SJSA1 (cell line): ENCODE measurements at regions not wholly inside any gene's neighbourhood (a gene's known extent, or its start where the extent isn't known, plus 50 kb on each side); places are given as distances from the start of the nearest gene placed in this dataset.
"Not testable (repeated sequence)": the region's sequence is repeated elsewhere in the genome, so short reads cannot be mapped to it uniquely, and the experiment has no call there.

Experiments used
- DNase-seq, 2 experiments: peaks; one replicate each; pipeline ENCODE4 v3.0.0-alpha.2; 2015 to 2020; ENCODE audit warnings: low spot score in 2 of 2, low read depth in 1 of 2
- H3K27ac ChIP-seq: fragments of 250-450 bp; sonication (Bioruptor Pico); 2 replicates; pipeline ENCODE4 v1.5.1; 2020; ENCODE audit warnings: mild to moderate bottlenecking, moderate library complexity
- H3K27me3 ChIP-seq: fragments of 250-450 bp; sonication (Bioruptor Pico); replicated peaks from 2 replicates; pipeline ENCODE4 v1.5.1; 2020; ENCODE audit warnings: mild to moderate bottlenecking, moderate library complexity
- H3K36me3 ChIP-seq: fragments of 250-450 bp; sonication (Bioruptor Pico); 2 replicates; pipeline ENCODE4 v1.5.1; 2020; ENCODE audit warnings: mild to moderate bottlenecking
- H3K4me1 ChIP-seq: fragments of 250-450 bp; sonication (Bioruptor Pico); replicated peaks from 2 replicates; pipeline ENCODE4 v1.6.1; 2021; ENCODE audit warnings: mild to moderate bottlenecking
- H3K4me3 ChIP-seq: fragments of 250-450 bp; sonication (Bioruptor Pico); 2 replicates; pipeline ENCODE4 v1.5.1; 2020; ENCODE audit warnings: mild to moderate bottlenecking
- H3K9me3 ChIP-seq: fragments of 250-450 bp; sonication (Bioruptor Pico); replicated peaks from 2 replicates; pipeline ENCODE4 v1.5.1; 2020; ENCODE audit warnings: mild to moderate bottlenecking

DNA sequence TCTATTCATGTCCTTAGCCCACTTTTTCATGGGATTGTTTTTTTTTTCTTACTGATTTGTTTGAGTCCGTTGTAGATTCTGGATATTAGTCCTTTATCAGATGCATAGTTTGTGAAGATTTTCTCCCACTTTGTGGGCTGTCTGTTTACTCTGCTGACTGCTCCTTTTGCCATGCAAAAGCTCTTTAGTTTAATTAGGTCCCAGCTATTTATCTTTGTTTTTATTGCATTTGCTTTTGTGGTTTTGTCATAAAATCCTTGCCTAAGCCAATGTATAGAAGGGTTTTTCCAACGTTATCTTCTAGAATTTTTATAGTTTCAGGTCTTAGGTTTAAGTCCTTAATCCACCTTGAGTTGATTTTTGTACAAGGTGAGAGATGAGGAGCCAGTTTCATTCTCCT lies 358.9 kb downstream of the ADAMTS20 start:
- not testable (repeated sequence) for DNase-seq, H3K36me3 ChIP-seq, H3K27me3 ChIP-seq, H3K27ac ChIP-seq, H3K9me3 ChIP-seq, H3K4me3 ChIP-seq, H3K4me1 ChIP-seq

DNA sequence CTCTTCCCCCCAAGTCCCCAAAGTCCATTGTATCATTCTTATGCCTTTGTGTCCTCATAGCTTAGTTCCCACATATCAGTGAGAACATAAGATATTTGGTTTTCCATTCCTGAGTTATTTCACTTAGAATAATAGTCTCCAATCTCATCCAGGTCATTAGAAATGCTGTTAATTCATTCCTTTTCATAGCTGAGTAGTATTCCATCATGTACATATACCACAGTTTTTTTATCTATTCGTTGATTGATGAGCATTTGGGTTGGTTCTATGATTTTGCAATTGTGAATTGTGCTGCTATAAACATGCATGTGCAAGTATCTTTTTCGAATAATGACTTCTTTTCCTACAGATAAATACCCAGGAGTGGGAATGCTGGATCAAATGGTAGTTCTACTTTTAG lies 359.6 kb downstream of the ADAMTS20 start:
- H3K4me3 ChIP-seq, DNase-seq, H3K27me3 ChIP-seq, H3K27ac ChIP-seq, H3K9me3 ChIP-seq, H3K36me3 ChIP-seq, H3K4me1 ChIP-seq: not testable (repeated sequence)

DNA sequence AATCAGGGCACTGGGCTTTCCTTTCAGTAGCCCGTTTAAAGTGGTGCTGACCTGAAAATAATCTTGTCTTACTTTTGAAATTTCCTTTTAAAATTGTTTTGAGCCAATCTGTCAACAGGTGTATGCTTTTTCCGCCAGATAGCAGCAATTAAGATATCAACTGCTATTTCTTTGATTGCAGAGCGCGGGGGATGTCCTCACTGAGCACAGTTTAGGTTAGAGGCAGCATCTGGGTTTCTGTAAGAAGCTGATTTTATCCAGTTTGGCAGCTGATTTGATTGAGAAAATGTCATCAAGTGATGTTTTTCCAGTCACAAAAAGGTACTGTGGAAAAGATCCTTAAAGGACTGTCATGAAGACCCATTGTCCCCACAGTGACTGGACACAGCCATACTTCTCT lies 371.8 kb downstream of the ADAMTS20 start:
- H3K36me3 ChIP-seq, result no peaks in the 10 kb centered on the region
- H3K9me3 ChIP-seq, result 0 out of 2 replicates have a peak, but pooled peaks cover 4% of the 10 kb centered on the region
- H3K27me3 ChIP-seq, result no peaks in the 10 kb centered on the region

DNA sequence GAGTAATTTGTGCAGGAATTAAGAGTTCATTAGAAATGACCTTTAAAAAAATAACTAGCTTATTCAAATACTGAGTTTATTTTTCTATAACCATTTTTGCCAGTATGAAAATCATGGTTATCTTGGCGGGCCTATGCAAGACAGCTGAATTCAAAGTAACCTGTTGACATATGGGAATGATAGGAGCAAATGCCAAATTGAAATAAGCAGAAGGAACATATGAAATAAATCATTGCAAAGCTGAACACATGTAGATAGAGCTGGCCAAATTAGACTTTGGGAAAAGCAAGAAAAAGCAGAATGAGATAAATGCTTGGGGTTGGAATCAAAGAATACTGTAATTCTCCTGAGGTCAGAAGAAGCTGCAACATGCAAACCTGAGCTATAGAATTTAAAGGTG lies 372.5 kb downstream of the ADAMTS20 start:
- Histone ChIP-seq H3K27ac (no peak overlapping the region), H3K27me3 (no peaks in the 10 kb centered on the region), H3K9me3 (0 out of 2 replicates have a peak, but pooled peaks cover 4% of the 10 kb centered on the region), H3K4me3 (no peak overlapping the region), H3K4me1 (no peaks in the 10 kb centered on the region), H3K36me3 (no peaks in the 10 kb centered on the region)
- DNase-seq, result no peak

More for the DNA sequence above, 371.8 kb downstream of the ADAMTS20 start:
- no peak for DNase-seq
- H3K27ac ChIP-seq, result no peak overlapping the region
- no peak overlapping the region for H3K4me3 ChIP-seq
- no peaks in the 10 kb centered on the region for H3K4me1 ChIP-seq

DNA sequence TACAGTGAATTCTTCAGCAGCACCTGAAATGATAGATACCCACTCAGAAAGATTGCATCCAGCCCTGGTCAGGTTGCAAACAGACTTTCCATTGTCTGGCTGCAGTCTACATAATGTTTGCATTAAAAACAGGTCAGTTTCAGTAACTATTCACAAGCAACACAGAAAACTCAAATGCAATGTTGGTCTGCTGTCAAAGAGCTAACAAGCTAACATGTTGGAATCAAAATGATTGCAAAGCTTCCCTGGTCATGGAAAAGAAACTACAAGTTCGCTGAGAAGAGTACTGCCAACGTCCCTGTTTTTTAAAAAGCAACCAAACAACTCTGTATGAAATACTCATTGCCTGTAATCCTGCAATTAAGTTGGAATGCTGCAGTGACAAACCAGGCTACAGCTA lies 374.7 kb downstream of the ADAMTS20 start:
- Histone ChIP-seq H3K9me3 (no peaks in the 10 kb centered on the region), H3K27me3 (no peaks in the 10 kb centered on the region), H3K4me3 (no peak overlapping the region), H3K4me1 (no peaks in the 10 kb centered on the region), H3K27ac (no peak overlapping the region), H3K36me3 (no peaks in the 10 kb centered on the region)
- no peak for DNase-seq

DNA sequence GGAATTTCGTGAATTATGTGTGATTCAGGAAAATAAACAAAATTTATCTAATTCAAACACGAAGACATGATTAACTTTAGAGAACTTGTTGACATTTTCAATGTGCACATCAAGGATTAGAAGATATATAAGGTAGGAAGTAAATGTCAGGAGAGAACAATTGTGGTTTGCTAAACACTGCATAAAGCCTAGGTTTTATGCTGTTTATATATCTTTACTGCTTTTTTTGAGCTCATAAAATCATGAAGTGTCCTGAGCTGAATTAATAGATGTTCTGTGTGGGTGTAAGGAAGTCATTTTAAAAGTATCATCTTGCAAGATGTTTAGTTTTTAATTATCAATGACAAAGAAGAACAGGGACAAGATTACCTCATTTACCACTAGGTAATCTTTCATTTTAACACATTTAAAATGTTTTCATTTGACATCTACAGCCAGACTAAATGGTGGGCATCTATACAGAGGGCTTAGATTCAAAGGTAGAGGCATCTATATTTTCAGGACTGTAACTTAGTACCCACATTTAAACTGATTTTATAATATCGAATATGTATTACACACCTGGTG lies 382.8 kb downstream of the ADAMTS20 start:
- Histone ChIP-seq H3K4me3 (no peak overlapping the region), H3K4me1 (no peaks in the 10 kb centered on the region), H3K9me3 (no peaks in the 10 kb centered on the region), H3K27me3 (no peaks in the 10 kb centered on the region), H3K27ac (no peak overlapping the region), H3K36me3 (no peaks in the 10 kb centered on the region)
- DNase-seq, result no peak

DNA sequence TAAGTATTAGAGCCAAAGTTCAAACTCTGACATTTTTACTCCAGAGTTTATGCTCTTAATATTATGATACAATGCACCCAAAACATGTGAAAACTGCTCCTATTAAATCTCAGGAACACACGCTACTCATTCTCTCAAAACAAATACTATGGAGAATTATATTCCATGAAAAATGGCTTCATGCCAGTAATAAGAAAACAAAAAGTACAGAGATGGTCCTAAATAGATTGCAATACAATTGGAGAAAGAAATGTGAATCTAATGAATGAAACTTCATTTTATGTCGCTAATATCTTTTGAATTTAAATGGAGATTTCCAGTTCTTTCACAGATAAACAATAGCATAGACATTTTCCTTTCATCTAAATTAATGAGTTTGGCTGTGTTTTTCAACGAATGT lies 384.3 kb downstream of the ADAMTS20 start:
- no peaks in the 10 kb centered on the region for H3K27me3 ChIP-seq

DNA sequence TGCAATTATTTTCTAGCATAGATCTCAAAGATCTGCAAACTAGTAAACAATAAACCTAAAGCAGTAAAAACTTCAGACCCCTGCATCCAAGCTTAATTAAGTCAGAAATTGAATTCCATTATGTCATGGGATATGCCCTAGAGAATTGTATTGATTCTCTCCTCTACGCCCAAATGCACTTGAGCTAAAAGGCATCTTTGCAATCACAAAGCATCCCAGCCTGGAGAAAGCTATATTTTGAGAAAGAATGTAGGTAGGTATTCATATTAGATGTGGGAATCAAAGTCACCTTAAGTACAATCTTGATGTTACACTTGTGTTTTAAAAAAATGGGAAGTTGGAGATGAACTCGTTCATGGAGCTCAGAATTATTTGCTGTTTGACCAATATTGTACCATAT lies 386.7 kb downstream of the ADAMTS20 start:
- H3K36me3 ChIP-seq, result no peaks in the 10 kb centered on the region
- H3K4me3 ChIP-seq, result no peak overlapping the region
- no peak for DNase-seq
- H3K9me3 ChIP-seq, result no peaks in the 10 kb centered on the region
- no peak overlapping the region for H3K27ac ChIP-seq
- H3K27me3 ChIP-seq, result no peaks in the 10 kb centered on the region
- H3K4me1 ChIP-seq, result no peaks in the 10 kb centered on the region

More for the DNA sequence above, 384.3 kb downstream of the ADAMTS20 start:
- no peak for DNase-seq
- H3K27ac ChIP-seq, result no peak overlapping the region
- H3K36me3 ChIP-seq, result no peaks in the 10 kb centered on the region
- H3K4me1 ChIP-seq, result no peaks in the 10 kb centered on the region
- no peaks in the 10 kb centered on the region for H3K9me3 ChIP-seq
- no peak overlapping the region for H3K4me3 ChIP-seq

DNA sequence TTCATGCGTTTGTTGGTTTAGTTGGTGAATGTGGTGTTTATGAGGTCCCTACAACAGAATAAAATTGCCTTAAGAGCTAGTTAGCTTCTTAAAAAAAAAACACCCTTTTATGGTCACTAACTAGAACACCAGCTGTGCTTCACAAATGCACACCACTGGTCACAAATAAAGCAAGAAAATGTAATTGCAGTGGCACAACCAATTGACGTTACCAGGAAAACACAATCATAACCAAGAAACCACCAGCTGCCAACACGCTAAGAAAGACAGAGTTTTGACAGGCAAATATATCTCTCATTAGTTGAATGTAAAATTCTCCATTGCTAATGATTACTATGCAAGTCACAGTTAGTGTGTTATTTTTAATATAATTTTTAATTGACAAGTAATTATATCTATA lies 389.9 kb downstream of the ADAMTS20 start:
- H3K4me3 ChIP-seq, result no peak overlapping the region
- no peaks in the 10 kb centered on the region for H3K36me3 ChIP-seq
- no peaks in the 10 kb centered on the region for H3K27me3 ChIP-seq
- H3K4me1 ChIP-seq, result no peaks in the 10 kb centered on the region
- H3K9me3 ChIP-seq, result no peaks in the 10 kb centered on the region
- no peak overlapping the region for H3K27ac ChIP-seq
- DNase-seq, result no peak

DNA sequence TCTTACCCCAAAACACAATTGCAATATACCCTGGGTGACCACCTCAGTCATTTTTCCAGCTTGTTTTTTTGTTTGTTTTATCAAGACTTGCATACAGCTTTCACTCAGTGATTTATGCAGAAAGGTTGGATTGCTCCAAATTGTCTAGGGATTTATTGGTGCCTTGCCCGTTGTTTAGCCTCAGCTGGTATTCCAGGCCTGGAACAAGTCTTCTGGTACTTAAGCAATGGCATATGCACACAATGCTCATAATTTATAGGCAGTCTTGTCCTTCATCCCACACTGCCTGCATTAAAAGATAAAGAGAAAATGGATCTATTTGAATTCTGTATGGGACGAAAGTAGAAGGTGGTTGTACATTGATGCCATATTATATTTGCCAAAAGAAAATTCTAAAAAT lies 392.5 kb downstream of the ADAMTS20 start:
- H3K36me3 ChIP-seq, result no peaks in the 10 kb centered on the region
- no peak overlapping the region for H3K27ac ChIP-seq
- DNase-seq, result no peak
- H3K9me3 ChIP-seq, result no peaks in the 10 kb centered on the region
- no peaks in the 10 kb centered on the region for H3K4me1 ChIP-seq
- no peaks in the 10 kb centered on the region; the same call in 1 of the 2 replicates for H3K27me3 ChIP-seq
- H3K4me3 ChIP-seq, result no peak overlapping the region

DNA sequence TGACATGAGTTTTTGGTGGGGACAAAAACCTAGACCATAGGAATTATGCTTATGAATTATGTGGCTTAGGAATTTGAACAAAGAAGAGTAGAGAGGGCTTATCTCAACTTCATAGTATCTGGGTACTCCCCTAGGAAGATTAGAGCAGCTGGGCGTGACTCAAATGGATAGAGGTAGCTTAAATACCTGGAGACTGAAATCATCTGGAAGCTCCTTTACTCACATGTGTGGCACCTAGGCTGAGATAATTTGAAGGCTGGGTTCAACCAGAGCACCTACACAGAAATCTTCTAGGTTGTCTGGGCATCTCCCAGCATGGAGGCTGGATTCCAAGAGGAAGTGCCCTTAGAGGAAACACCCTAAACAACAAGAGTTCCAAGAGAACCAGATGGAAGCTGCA lies 393.9 kb downstream of the ADAMTS20 start:
- Histone ChIP-seq H3K4me3 (no peak overlapping the region), H3K9me3 (no peaks in the 10 kb centered on the region), H3K27ac (no peak overlapping the region), H3K36me3 (no peaks in the 10 kb centered on the region), H3K27me3 (no peaks in the 10 kb centered on the region; the same call in 1 of the 2 replicates), H3K4me1 (no peaks in the 10 kb centered on the region)
- DNase-seq, result no peak

DNA sequence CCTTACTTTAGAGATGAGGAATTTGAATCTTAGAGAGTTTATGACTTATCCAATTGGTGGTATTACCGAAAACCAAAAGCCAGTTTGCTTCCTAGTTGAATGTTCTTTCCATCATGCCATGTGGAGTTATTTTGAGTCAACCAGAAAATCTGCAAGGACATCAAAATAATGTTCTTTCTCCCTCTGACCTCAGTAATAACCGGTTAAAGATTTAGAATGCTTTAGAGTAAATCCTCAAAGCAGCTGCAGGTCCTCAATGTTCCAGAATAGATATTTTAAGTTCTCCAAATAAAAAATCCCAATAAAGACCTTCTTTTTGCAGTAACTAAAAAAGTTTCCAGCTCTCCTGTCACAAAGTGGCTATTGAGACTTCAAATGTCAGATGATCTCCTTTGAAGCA lies 396.6 kb downstream of the ADAMTS20 start:
- no peaks in the 10 kb centered on the region for H3K9me3 ChIP-seq
- no peaks in the 10 kb centered on the region for H3K36me3 ChIP-seq
- H3K4me3 ChIP-seq, result no peak overlapping the region
- no peaks in the 10 kb centered on the region; the same call in 1 of the 2 replicates for H3K27me3 ChIP-seq
- H3K4me1 ChIP-seq, result no peaks in the 10 kb centered on the region
- no peak overlapping the region for H3K27ac ChIP-seq
- DNase-seq, result no peak

DNA sequence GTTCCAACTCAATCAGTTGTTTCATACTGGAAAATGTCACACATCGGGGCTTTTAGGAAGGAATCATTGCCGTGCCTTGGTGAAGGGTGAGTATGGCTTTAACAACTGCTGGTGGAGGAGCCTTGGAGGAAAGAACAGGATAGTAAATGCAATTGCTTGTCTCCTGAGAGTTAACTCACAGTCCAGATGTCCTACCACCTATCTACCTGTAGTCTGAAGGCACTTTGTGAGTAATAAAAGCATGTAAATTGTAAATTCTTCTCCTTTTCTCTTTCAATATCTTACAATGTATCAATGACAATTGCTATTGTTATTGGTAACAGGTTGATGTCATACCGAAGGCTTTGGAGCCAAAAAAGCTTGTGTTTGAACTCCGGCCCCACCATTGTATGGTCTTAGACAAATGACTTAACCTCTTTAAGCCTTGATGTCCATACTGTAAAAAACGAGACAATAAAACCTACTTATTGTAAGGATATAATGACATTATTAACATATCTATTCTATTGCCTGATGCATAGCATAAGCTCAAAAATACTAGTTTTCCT lies 397.4 kb downstream of the ADAMTS20 start:
- H3K4me1 ChIP-seq, result no peaks in the 10 kb centered on the region
- H3K36me3 ChIP-seq, result no peaks in the 10 kb centered on the region
- no peak for DNase-seq
- H3K4me3 ChIP-seq, result no peak overlapping the region
- no peaks in the 10 kb centered on the region; the same call in 1 of the 2 replicates for H3K27me3 ChIP-seq
- no peaks in the 10 kb centered on the region for H3K9me3 ChIP-seq
- H3K27ac ChIP-seq, result no peak overlapping the region

DNA sequence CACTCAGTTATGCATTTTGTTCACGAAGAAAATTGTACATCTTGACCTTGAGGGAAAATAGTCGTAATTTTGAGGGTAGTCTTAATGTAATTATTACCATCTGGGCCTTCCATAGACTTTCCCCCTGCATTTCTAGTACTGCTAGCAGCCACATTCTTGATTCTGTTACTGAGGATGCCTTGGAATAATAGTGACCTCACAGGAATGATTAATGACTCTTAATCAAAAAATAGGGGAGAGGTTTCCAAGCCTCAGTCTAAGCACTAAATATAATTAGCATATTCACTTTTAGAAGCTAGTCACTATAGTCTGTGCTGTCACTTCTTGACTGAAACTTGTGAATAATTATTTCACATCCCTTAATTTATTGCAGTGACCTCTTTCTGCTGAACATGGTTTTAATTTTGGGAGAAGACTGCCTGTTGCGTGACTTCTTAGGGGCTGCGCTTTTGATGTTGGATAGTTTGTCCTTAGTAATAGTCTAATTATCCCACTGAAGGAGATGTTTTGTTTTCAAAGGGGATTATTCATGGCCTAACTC lies 400.5 kb downstream of the ADAMTS20 start:
- no peaks in the 10 kb centered on the region; the same call in 1 of the 2 replicates for H3K27me3 ChIP-seq
- H3K9me3 ChIP-seq, result no peaks in the 10 kb centered on the region
- H3K4me3 ChIP-seq, result no peak overlapping the region
- no peak overlapping the region for H3K27ac ChIP-seq
- H3K36me3 ChIP-seq, result no peaks in the 10 kb centered on the region
- H3K4me1 ChIP-seq, result no peaks in the 10 kb centered on the region
- DNase-seq, result no peak

DNA sequence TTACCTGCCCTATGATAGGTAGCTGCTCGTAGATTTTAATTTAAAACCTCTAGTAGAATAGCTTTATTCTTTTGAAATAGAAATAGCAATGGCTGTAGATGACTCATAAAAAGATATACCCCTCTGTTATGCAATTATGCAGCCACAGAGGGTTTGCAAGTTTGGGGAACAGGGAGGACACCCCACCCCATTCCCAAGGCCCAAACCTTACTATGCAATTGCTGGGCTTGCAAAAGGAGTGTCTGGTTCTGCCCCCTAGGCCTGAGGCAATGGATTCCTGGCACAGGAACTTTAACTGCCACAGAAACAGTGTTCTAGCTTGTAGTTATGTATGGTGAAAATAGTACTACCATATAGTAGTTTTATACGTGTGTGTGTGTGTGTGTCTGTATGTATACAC lies 403.3 kb downstream of the ADAMTS20 start:
- Histone ChIP-seq H3K4me3 (no peak overlapping the region), H3K27ac (no peak overlapping the region), H3K9me3 (no peaks in the 10 kb centered on the region), H3K4me1 (no peaks in the 10 kb centered on the region), H3K27me3 (no peaks in the 10 kb centered on the region), H3K36me3 (no peaks in the 10 kb centered on the region)
- DNase-seq, result no peak
